CD1c-positive myeloid dendritic cell (primary cell): ENCODE measurements at regions not wholly inside any gene's neighbourhood (a gene's known extent, or its start where the extent isn't known, plus 50 kb on each side); places are given as distances from the start of the nearest gene placed in this dataset.

Source experiments
- DNase-seq: peaks from one replicate; pipeline ENCODE4 v3.0.0-alpha.2; 2016; ENCODE audit errors: extremely low spot score

- no peak for DNase-seq
Observed at GRCh38 chr3:22315925-22316324, 564.9 kb upstream of the ZNF385D start.

GRCh38 chr3:22318325-22318724 lies 567.3 kb upstream of the ZNF385D start:
- DNase-seq = no peak

- DNase-seq = no peak
Observed at GRCh38 chr3:22319446-22319845, 568.4 kb upstream of the ZNF385D start.

- no peak for DNase-seq
Observed at GRCh38 chr3:22322861-22323260, 571.9 kb upstream of the ZNF385D start.

- no peak for DNase-seq
Observed at GRCh38 chr3:22326305-22326704, 575.3 kb upstream of the ZNF385D start.

DNA sequence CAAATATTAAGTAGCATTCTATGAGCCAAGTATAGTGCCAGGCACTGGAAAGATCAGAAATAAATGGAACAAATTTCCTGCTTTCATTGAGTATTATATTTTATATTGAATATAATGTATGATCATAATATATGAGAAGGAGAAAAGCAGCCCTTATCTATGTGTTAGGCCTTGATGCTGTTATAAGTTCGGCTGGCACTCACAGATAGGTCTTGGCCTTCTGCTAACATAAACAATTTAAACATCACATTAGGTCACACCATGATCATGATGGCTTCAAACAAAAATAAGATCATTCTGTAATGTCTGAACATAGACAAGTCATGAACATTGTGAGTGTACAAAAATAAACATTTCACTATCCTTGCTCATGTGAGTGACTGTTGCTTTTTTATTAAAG lies 584.0 kb upstream of the ZNF385D start:
- DNase-seq = no peak

GRCh38 chr3:22349215-22349851 lies 598.3 kb upstream of the ZNF385D start:
- no peak for DNase-seq

DNA sequence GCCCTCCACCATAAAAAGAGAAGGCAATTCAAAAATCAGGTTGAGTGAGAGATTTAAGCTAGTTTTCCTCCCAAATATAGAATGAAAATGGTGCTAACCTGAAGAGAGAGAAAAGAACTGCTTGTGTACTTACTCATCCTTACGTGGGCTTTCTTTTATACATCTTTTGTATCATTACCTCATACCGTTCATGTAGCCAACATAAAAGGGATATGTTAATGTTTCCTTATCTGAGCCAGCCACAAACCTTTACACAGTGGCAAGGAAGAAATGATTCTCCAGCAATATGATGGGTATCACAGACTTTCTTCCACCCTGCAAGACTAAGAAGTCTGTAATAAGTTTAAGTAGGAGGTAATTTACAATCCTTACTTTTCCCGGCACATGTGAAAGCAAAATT lies 600.8 kb upstream of the ZNF385D start:
- no peak for DNase-seq

- no peak for DNase-seq
Observed at GRCh38 chr3:22353126-22353525, 602.1 kb upstream of the ZNF385D start.

GRCh38 chr3:22358334-22358733 lies 607.3 kb upstream of the ZNF385D start:
- no peak for DNase-seq

- DNase-seq = no peak
Observed at GRCh38 chr3:22360164-22360563, 609.2 kb upstream of the ZNF385D start.

- DNase-seq = no peak
Observed at GRCh38 chr3:22360970-22361369, 610.0 kb upstream of the ZNF385D start.

- peak; percentile 5 for DNase-seq
Observed at GRCh38 chr3:22361521-22361920, 610.5 kb upstream of the ZNF385D start.

DNA sequence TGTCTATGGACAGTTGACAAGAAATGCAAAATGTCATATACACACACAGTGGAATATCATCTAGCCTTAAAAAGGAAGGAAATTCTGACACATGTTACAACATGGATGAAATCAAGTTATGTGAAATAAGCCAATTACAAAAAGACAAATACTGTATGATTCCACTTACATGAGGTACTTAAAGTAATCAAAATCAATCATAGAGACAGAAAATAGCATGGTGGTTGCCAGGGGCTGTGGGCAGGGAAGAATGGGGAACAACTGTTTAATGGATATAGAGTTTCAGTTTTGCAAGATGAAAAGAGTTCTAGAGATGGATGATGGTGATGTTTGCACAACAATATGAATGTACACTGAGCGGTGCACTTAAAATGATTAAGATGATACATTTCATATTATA lies 613.8 kb upstream of the ZNF385D start:
- no peak for DNase-seq

DNA sequence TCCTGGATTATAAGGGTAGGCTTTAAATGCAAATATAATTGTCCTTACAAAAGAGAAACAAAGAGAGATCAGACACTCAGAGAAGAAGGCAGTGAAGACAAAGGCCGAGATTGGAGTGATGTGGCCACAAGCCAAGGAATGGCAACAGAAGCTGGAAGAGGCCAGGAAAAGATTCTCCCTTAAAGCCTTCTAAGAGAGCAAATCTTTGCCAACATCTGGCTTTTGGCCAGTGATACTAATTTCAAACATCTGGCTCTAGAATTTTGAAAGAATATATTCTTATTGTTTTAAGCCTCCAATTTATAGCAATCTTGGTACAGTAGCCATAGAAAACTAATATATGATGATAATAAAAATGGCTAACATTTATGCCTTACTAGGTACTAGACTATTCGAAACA lies 615.8 kb upstream of the ZNF385D start:
- no peak for DNase-seq

- DNase-seq = no peak
Observed at GRCh38 chr3:22371036-22371435, 620.0 kb upstream of the ZNF385D start.

DNA sequence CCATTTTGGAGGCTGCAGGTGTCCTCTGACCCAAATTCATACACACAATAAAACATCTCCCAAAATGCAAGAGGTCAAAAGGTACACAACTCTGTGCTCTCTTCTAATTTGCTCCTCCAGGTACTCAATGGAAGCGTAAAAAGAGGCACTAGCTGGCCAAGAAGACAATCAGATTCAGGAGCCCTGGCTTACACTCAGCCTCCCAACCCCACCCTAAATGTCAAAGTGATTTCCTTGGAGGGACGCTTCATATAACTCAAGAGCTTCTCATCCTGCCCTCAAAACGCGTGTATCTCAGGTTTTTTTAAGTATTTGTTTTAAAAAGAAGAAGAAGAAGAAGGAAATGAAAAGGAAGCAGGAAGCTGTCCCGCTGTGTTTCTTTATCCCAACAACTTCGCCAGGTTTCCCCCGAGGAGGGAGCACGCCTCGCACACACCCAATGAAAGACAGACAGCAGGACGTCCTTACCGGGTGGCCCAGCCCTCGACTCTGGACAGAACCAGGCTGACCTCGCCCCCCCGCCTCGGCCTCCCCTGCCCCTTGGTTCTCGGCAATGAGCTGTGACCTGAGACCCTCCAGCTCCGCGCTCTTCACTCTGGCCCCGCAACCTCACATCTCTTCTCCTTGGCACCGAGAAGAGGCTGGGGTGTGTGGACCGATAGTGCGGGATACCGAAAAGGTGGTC lies 620.7 kb upstream of the ZNF385D start:
- DNase-seq = no peak

- DNase-seq = no peak
Observed at GRCh38 chr3:22372292-22373062, 621.5 kb upstream of the ZNF385D start.

GRCh38 chr3:22373182-22373581 lies 622.2 kb upstream of the ZNF385D start:
- DNase-seq = no peak

GRCh38 chr3:22373827-22374226 lies 622.8 kb upstream of the ZNF385D start:
- DNase-seq = no peak

DNA sequence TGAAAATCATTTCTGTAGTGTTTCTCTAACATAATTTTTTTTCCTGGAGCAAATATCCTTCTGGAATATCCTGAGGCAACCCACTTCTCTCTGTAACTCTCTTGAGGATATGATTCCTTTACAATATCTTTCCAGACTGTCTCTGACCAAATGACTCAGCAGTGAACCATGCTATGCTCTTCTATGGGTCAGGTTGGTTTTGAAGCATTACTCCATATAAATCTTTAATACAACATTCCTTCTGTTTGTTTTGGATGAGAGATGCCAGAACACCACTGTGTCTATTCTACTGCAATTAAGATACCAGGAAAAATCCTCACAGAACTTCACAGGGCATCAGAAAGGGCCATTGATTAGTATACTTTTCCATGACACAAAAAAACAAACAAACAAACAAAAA lies 626.4 kb upstream of the ZNF385D start:
- no peak for DNase-seq

DNA sequence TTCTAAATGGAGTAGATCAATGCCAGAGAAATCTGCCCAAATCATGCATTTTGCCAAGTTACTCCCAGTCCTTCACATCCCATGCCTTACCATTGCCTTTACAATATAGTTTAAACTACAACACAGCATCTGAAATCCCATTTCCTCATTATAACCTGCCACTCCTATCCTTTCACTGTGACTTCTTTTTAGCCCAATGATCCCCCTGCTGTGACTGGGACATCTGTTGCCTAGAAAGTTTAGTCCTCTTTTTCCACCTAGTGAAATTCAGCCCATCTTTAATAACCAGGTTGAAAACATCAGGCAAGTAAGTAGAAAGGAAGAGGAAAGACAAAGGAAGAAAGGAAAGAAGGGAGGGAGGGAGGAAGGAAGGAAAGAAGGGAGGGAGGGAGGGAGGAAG lies 627.9 kb upstream of the ZNF385D start:
- DNase-seq = no peak

DNA sequence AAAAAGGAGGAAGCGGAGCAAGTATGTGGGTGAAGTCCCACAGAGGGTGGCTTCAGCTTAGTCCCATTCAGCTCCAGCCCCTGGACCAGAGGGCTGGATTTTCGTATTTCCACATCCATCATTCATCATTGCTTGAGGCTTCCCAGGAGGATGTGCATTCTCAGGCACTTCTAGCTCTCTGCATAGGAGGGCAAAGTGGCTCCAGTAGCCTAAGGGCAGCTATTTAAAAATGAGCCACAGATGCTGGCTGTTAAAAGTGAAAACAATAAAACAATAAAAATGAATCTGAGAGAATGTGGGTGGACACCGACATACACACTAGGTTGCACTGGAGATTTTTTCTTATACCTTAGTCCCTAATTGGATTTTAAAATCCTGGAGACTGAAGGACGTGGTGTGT lies 629.2 kb upstream of the ZNF385D start:
- DNase-seq = no peak
